Neutrophil (primary cell): ENCODE measurements at regions not wholly inside any gene's neighbourhood (a gene's known extent, or its start where the extent isn't known, plus 50 kb on each side); places are given as distances from the start of the nearest gene placed in this dataset.

ENCODE experiments used
- H3K27ac ChIP-seq: fragments of 200-600 bp; sonication (generic); 2 replicates; pipeline ENCODE4 v1.5.1; 2016; ENCODE audit warnings: mild to moderate bottlenecking, moderate library complexity
- H3K27me3 ChIP-seq: fragments of 200-600 bp; sonication (generic); 2 replicates; pipeline ENCODE4 v1.6.0; 2016; ENCODE audit warnings: mild to moderate bottlenecking
- H3K36me3 ChIP-seq: fragments of 200-600 bp; sonication (generic); 2 replicates; pipeline ENCODE4 v1.5.1; 2017
- H3K4me1 ChIP-seq, 2 experiments: fragments of 200-600 bp in 1 of 2; sonication (generic) in 1 of 2; 1 replicate in 1 of 2; 2 replicates in 1 of 2; pipeline versions ENCODE4 v1.5.1 to v1.6.1; 2013 to 2016; ENCODE audit warnings: low read depth in 1 of 2, low read length in 1 of 2, mild to moderate bottlenecking in 1 of 2, moderate library complexity in 1 of 2; ENCODE audit not compliant: control insufficient read depth in 1 of 2, insufficient read depth in 1 of 2
- H3K4me3 ChIP-seq, 2 experiments: fragments of 200-600 bp in 1 of 2; sonication (generic) in 1 of 2; 1 replicate in 1 of 2; 2 replicates in 1 of 2; pipeline ENCODE4 v1.5.1; 2013 to 2016; ENCODE audit warnings: low read depth in 1 of 2, low read length in 1 of 2, mild to moderate bottlenecking in 1 of 2, moderate library complexity in 1 of 2
- H3K9me3 ChIP-seq: fragments of 200-600 bp; sonication (generic); 2 replicates; pipeline ENCODE4 v1.5.1; 2016
- CTCF ChIP-seq: fragments of 200-600 bp; sonication (generic); IDR thresholded peaks from 2 replicates; pipeline ENCODE4 v1.5.1; 2016; ENCODE audit warnings: antibody characterized with exemption

GRCh38 chr5:58211441-58211840 is 248.4 kb downstream of the PLK2 start:
- Histone ChIP-seq H3K27ac (no peak overlapping the region), H3K4me1 (no peaks in the 10 kb centered on the region), H3K27me3 (no peaks in the 10 kb centered on the region), H3K4me3 (no peak overlapping the region), H3K36me3 (no peaks in the 10 kb centered on the region), H3K9me3 (no peaks in the 10 kb centered on the region)
- TF ChIP-seq CTCF = no peak

- H3K27me3 ChIP-seq = no peaks in the 10 kb centered on the region
- no peaks in the 10 kb centered on the region for H3K4me1 ChIP-seq
- H3K9me3 ChIP-seq = no peaks in the 10 kb centered on the region
- no peak for TF ChIP-seq CTCF
- H3K36me3 ChIP-seq = no peaks in the 10 kb centered on the region
- H3K27ac ChIP-seq = no peak overlapping the region
- H3K4me3 ChIP-seq = no peak overlapping the region
Measured at GRCh38 chr5:58208674-58209073, 251.2 kb downstream of the PLK2 start.

GRCh38 chr5:58207076-58207475 is 252.8 kb downstream of the PLK2 start:
- no peak overlapping the region for H3K4me3 ChIP-seq
- TF ChIP-seq CTCF = no peak
- no peaks in the 10 kb centered on the region for H3K36me3 ChIP-seq
- no peak overlapping the region for H3K27ac ChIP-seq
- no peaks in the 10 kb centered on the region for H3K9me3 ChIP-seq
- H3K4me1 ChIP-seq = no peaks in the 10 kb centered on the region
- no peaks in the 10 kb centered on the region for H3K27me3 ChIP-seq

- H3K27ac ChIP-seq = no peak overlapping the region
- no peak overlapping the region for H3K4me3 ChIP-seq
- TF ChIP-seq CTCF = no peak
- H3K4me1 ChIP-seq = no peaks in the 10 kb centered on the region
- H3K36me3 ChIP-seq = no peaks in the 10 kb centered on the region
- H3K27me3 ChIP-seq = no peaks in the 10 kb centered on the region
- H3K9me3 ChIP-seq = no peaks in the 10 kb centered on the region
Measured at GRCh38 chr5:58204966-58205365, 254.9 kb downstream of the PLK2 start.

- TF ChIP-seq CTCF = no peak
- H3K27ac ChIP-seq = no peak overlapping the region
Measured at GRCh38 chr5:58202941-58203444, 256.9 kb downstream of the PLK2 start.

More at GRCh38 chr5:58202941-58203444, 256.9 kb downstream of the PLK2 start:
- no peaks in the 10 kb centered on the region for H3K27me3 ChIP-seq
- H3K4me1 ChIP-seq = no peaks in the 10 kb centered on the region
- H3K36me3 ChIP-seq = no peaks in the 10 kb centered on the region
- H3K9me3 ChIP-seq = no peaks in the 10 kb centered on the region
- no peak overlapping the region for H3K4me3 ChIP-seq
